H54 (cell line): ENCODE measurements at regions not wholly inside any gene's neighbourhood (a gene's known extent, or its start where the extent isn't known, plus 50 kb on each side); places are given as distances from the start of the nearest gene placed in this dataset.

Experiments
- DNase-seq: peaks from one replicate; pipeline ENCODE4 v3.0.0; 2011; ENCODE audit warnings: low spot score, mixed read lengths; ENCODE audit not compliant: insufficient read length
- FAIRE-seq: peaks from 3 replicates; lab custom pipeline; 2011; peaks lifted over from hg19 to GRCh38; lab: Jason Lieb, UNC
- POLR2A ChIP-seq: IDR thresholded peaks from 2 replicates; pipeline ENCODE4 v1.6.1; 2011; ENCODE audit warnings: low read depth, mild to moderate bottlenecking, low read length

DNA sequence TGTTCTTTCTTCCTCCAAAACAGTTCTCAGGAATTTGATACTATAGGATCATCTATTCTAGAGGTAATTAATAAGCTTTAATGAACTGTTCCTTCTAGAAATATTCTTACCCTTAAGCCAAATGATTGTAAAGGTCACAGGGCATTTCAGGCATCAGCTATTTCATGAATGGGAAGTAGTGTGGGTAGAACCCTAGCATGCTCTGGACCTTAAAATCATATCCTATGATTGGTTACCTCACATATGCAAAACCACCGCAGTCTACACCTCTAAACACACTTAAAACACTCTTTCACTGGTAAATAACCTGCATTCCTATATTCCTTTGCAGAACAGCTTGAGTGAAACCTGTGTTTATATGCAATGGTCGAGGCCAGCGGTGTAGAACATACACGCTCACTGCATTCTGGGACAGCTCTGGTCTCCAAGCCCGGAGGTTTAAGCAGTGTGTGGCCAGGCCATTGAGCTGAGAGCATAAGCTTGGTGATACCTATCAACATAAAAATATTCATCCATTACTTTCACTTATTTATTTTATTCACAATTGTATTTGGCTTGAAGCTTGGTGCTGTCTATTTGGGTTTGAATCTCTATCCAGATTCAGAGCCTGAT, 87.7 kb upstream of the RASGRP1 start:
- FAIRE-seq = no peak
- no peak for DNase-seq
- no peak for TF ChIP-seq POLR2A

- TF ChIP-seq POLR2A = no peak
- no peak for FAIRE-seq
- no peak for DNase-seq
Observed at GRCh38 chr15:38652998-38653397, 88.4 kb upstream of the RASGRP1 start.

GRCh38 chr15:38658431-38658830, 93.8 kb upstream of the RASGRP1 start:
- no peak for FAIRE-seq
- no peak for TF ChIP-seq POLR2A
- no peak for DNase-seq

DNA sequence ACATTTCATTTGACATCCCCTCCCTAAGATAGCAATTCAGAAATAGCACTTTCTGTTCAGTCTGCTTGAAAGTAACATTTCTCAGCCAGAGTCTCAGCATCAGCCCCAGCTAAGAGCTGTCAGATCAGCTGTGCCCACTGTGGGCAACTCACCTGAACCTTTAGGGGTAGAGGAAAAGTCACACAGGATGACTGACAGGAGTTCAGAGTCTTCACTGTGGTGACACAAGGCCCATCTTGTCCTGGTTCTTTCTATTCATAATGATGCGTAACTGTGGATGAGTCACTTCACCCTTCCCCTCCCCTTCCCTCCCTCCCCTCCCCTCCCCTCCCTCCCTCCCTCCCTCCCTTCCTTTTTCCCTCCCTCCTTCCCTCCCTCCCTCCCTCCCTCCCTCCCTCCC, 96.1 kb upstream of the RASGRP1 start:
- FAIRE-seq (no peak), DNase-seq (no peak)
- TF ChIP-seq POLR2A = no peak

DNA sequence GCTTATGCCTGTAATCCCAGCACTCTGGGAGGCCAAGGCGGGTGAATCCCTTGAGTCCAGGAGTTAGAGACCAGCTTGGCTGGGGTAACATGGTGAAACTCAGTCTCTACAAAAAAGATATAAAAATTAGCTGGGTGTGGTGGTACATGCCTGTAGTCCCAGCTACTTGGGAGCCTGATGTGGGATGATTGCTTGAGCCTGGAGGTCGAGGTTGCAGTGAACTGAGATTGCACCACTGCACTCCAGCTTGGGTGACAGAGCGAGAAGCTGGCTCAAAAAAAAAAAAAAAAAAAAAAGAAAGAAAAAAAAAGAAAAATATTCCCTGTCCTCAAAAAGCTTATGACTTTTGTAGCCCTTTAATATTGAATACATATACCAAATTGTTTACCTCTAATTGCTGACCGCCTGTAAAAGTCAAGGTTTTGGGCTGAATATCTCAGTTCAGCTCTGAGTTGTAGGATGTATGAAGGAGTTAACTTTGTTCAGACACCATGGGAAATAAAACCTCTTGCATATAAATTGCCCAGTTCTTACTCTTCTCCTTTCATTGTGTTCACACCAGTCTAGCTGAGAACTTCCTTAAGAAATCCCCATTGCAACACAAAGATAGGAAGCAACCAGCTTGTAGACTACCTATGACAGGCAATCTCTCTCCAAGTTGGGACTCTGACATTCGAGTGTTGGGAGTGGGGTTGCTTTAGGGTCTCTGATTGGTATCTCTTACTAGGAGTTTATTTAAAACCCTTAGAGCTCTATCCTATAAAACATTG, 97.6 kb upstream of the RASGRP1 start:
- no peak for TF ChIP-seq POLR2A
- DNase-seq = no peak
- no peak for FAIRE-seq

DNA sequence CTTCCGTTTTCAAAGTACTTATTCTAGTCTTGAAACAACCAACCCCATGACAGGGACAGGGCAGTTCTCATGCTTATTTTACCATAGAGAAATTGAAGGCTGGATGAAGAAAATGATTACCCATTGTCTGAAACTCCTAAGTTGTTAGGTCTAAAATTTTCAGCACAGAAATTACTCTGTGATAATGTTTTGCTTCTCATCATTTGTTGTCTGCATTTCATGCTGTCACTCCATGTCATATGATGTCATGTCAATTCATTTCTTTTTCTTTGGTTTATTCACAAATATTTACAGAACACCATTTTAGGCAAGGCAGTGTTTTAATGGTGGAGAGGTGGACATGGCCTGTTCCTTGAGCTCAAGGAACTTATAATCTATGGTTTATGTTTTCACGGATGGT, 98.2 kb upstream of the RASGRP1 start:
- TF ChIP-seq POLR2A = no peak
- no peak for FAIRE-seq
- DNase-seq = no peak

GRCh38 chr15:38665586-38666305, 101.1 kb upstream of the RASGRP1 start:
- FAIRE-seq (no peak), DNase-seq (no peak)
- TF ChIP-seq POLR2A = no peak

- no peak for FAIRE-seq
- DNase-seq = no peak
- TF ChIP-seq POLR2A = no peak
Observed at GRCh38 chr15:38666865-38667510, 102.4 kb upstream of the RASGRP1 start.

GRCh38 chr15:38667890-38668850, 103.6 kb upstream of the RASGRP1 start:
- FAIRE-seq (no peak), DNase-seq (no peak)

DNA sequence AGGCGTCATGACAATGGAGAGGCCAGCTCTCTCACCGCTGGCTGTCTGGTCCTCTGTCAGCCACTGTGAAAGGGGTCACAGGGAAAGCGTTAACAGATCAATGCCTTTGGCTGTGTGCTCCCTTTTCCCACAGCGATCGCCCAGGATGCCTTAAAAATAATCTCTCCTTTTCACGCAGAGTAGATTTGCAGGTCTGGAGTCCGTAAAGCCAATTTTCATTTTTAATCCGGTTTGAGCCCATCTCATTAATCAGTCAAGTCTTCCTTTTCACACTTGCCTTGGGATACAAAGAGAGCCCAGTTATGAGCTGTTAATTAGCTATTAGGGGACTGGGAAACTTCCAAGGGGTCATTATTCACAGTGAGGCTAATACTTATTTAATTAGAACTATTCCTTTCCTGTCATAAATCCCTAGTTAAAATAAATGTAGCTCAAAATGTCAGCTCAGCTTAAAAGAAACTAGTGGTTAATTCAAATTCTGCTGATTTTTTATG, 104.3 kb upstream of the RASGRP1 start:
- DNase-seq (no peak), FAIRE-seq (no peak)
- no peak for TF ChIP-seq POLR2A

More at GRCh38 chr15:38667890-38668850, 103.6 kb upstream of the RASGRP1 start:
- TF ChIP-seq POLR2A = no peak

DNA sequence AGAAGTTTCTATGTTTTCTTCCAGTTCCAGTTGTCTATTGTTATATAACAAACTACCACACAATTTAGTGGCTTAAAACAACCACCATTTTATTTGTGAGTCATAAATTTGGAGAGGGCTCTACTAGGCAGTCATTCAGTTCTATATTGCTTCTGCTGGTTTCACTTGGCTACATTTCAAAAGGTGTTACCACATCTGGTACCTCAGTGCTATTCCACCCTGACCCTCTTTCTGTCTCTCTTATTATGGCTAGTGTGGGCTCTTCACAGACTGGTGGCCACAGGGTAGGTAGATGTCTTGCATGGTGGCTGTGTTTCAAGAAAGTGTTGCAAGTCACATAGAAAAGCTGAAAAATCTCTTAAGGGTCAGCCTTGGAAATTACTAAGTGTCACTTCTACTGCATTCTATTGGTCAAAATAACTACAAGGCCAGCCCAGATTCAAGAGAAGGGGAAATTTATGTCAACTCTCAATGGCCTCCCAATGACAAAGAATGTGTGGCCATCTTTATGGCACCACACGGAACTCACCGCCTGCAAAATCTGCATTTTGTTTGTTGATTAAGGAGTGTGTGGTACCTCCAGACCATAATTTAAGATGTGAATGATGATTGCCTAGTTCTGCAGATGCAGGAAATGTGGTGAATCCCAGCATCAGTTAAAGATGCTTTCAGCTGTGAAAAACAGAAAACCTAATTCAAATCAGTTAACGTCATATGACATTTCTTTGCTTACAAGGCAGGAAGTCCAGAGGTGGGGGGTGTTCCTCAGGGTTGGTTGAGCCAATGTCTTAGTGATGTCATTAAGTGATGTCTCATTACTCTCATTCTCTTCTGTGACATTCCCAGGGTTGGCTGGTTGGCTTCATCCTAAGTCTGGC, 105.8 kb upstream of the RASGRP1 start:
- no peak for TF ChIP-seq POLR2A
- FAIRE-seq (no peak), DNase-seq (no peak)

DNA sequence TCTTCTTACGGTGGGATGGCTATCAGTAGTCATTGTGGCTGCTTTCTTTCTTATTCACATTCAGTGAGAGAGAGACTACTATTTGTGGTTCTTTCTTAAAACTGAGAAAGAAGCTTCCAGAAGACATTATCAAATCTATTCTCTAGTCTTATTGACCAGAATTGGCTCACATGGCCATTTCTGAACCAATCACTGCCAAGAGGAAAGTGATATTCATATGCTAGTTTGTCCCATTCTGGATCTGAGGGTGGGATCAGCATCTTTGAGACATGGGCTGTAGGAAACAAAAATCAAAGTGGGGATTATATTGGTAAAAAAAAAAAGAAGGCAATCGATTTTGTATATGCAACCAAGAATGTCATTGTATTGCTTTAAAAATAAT, 106.4 kb upstream of the RASGRP1 start:
- DNase-seq (no peak), FAIRE-seq (no peak)
- no peak for TF ChIP-seq POLR2A
